Fibroblast of skin of abdomen (primary cell): ENCODE measurements at regions not wholly inside any gene's neighbourhood (a gene's known extent, or its start where the extent isn't known, plus 50 kb on each side); places are given as distances from the start of the nearest gene placed in this dataset.

ENCODE experiments used
- DNase-seq: peaks from one replicate; pipeline ENCODE4 v3.0.0-alpha.2; 2013

GRCh38 chr5:155068616-155069100, 55.1 kb downstream of the KIF4B start:
- no peak for DNase-seq

- peak; percentile 17 for DNase-seq
Observed at GRCh38 chr5:155069961-155070360, 56.4 kb downstream of the KIF4B start.

- no peak for DNase-seq
Observed at GRCh38 chr5:155070781-155071180, 57.2 kb downstream of the KIF4B start.

GRCh38 chr5:155076379-155076778, 62.8 kb downstream of the KIF4B start:
- DNase-seq = no peak

- no peak for DNase-seq
Observed at GRCh38 chr5:155079698-155080097, 66.1 kb downstream of the KIF4B start.

- DNase-seq = peak; percentile 13
Observed at GRCh38 chr5:155080721-155081120, 67.2 kb downstream of the KIF4B start.

- no peak for DNase-seq
Observed at GRCh38 chr5:155081618-155082017, 68.1 kb downstream of the KIF4B start.

GRCh38 chr5:155082401-155082800, 68.8 kb downstream of the KIF4B start:
- DNase-seq = peak; percentile 88

- peak; percentile 48 for DNase-seq
Observed at GRCh38 chr5:155085282-155085989, 71.9 kb downstream of the KIF4B start.

- peak; percentile 28 for DNase-seq
Observed at GRCh38 chr5:155087036-155087435, 73.5 kb downstream of the KIF4B start.

GRCh38 chr5:155088811-155089210, 75.3 kb downstream of the KIF4B start:
- DNase-seq = no peak

GRCh38 chr5:155089643-155090042, 76.1 kb downstream of the KIF4B start:
- DNase-seq = no peak

- peak; percentile 68 for DNase-seq
Observed at GRCh38 chr5:155091063-155091648, 77.6 kb downstream of the KIF4B start.

- DNase-seq = no peak
Observed at GRCh38 chr5:155091768-155092717, 78.5 kb downstream of the KIF4B start.

- no peak for DNase-seq
Observed at GRCh38 chr5:155094455-155094854, 80.9 kb downstream of the KIF4B start.

GRCh38 chr5:155097995-155098394, 84.4 kb downstream of the KIF4B start:
- DNase-seq = no peak

- DNase-seq = no peak
Observed at GRCh38 chr5:155098433-155098832, 84.9 kb downstream of the KIF4B start.

GRCh38 chr5:155101697-155102096, 88.1 kb downstream of the KIF4B start:
- no peak for DNase-seq

GRCh38 chr5:155103146-155103545, 89.6 kb downstream of the KIF4B start:
- DNase-seq = peak; percentile 28

GRCh38 chr5:155104441-155104840, 90.9 kb downstream of the KIF4B start:
- no peak for DNase-seq

GRCh38 chr5:155106221-155106620, 92.7 kb downstream of the KIF4B start:
- no peak for DNase-seq

GRCh38 chr5:155113888-155114287, 100.3 kb downstream of the KIF4B start:
- DNase-seq = no peak

- DNase-seq = no peak
Observed at GRCh38 chr5:155114655-155115054, 101.1 kb downstream of the KIF4B start.
